ENCODE measurements at regions not wholly inside any gene's neighbourhood (a gene's known extent, or its start where the extent isn't known, plus 50 kb on each side); places are given as distances from the start of the nearest gene placed in this dataset.

DNA sequence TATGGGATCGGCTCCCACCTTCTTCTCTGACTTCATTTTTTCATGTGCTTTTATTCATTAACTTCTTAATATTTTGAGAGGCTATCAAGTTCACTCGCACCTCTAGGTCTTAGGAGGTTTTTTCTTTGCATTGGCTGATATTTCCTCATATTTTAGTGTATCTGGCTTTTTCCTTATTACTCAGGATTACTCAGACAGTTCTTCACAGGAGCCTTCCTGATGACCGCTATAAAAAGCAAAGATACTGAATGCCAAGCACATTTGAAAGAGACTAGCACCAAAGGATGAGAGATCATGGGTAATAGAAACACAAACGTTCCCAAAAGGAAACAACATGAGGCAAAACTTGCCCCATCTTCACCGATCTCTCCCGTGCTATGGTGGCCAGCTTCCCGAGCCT, 409.2 kb upstream of the KLF6 start:
- Histone ChIP-seq H3K36me3 (ENCODE audit: insufficient read depth, low read length) (no peaks in the 10 kb centered on the region), H3K4me3 (ENCODE audit: low read length) (no peak overlapping the region), H3K27me3 (ENCODE audit: control insufficient read depth, insufficient read depth, low read length) (no peaks in the 10 kb centered on the region), H3K4me2 (ENCODE audit: low read length) (no peak overlapping the region), H3K9ac (ENCODE audit: low read depth, low read length) (no peak overlapping the region), H3K4me1 (ENCODE audit: control insufficient read depth, insufficient read depth, low read length) (no peaks in the 10 kb centered on the region), H3K9me3 (replicated peaks; ENCODE audit: low read length) (no peaks in the 10 kb centered on the region)

DNA sequence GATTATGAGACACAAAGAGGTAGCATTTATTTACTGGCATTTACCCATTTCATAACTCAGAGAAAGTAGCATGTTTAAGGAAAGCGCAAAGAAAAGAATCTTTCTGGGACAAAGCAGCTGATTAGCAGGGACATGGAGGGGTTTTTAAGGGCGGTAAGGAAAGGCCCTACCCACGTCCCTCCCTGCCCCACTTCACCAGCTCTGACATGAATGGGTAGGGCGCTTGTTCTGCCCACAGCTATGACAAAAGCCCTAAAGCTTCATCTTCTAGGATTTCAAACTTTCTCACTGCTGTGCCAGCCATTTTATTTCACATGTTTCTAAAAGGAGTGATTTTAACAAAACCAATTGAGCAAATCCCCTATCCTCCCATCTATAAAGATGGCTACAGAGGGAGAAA, 406.9 kb upstream of the KLF6 start:
- no peak overlapping the region for H3K9ac ChIP-seq (ENCODE audit: low read depth, low read length)
- H3K4me1 ChIP-seq (ENCODE audit: control insufficient read depth, insufficient read depth, low read length) = no peaks in the 10 kb centered on the region
- no peak overlapping the region for H3K4me3 ChIP-seq (ENCODE audit: low read length)
- H3K36me3 ChIP-seq (ENCODE audit: insufficient read depth, low read length) = no peaks in the 10 kb centered on the region
- no peaks in the 10 kb centered on the region for H3K27me3 ChIP-seq (ENCODE audit: control insufficient read depth, insufficient read depth, low read length)
- no peaks in the 10 kb centered on the region for H3K9me3 ChIP-seq (replicated peaks; ENCODE audit: low read length)
- no peak overlapping the region for H3K4me2 ChIP-seq (ENCODE audit: low read length)

DNA sequence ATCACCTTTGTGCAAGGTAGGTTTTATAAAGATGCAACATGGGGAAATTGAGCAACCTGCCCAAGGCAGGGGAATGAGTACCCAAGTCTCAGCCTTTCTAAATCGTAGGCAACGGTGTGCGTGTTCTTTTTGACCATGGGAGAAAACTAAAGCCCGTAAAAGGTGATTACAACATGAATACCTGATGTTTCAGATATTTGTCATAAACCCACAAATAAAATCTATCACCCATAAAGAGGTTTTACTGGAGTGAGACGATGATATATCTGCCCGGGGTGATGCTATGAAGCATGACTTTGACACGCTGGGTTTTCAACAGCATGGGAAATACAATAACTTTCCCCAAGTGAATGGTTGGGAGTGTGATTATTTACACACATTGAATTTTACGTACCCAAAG, 406.3 kb upstream of the KLF6 start:
- Histone ChIP-seq H3K4me2 (ENCODE audit: low read length) (no peak overlapping the region), H3K27me3 (ENCODE audit: control insufficient read depth, insufficient read depth, low read length) (no peaks in the 10 kb centered on the region), H3K9ac (ENCODE audit: low read depth, low read length) (no peak overlapping the region), H3K4me3 (ENCODE audit: low read length) (no peak overlapping the region), H3K36me3 (ENCODE audit: insufficient read depth, low read length) (no peaks in the 10 kb centered on the region), H3K9me3 (replicated peaks; ENCODE audit: low read length) (no peaks in the 10 kb centered on the region), H3K4me1 (ENCODE audit: control insufficient read depth, insufficient read depth, low read length) (no peaks in the 10 kb centered on the region)

DNA sequence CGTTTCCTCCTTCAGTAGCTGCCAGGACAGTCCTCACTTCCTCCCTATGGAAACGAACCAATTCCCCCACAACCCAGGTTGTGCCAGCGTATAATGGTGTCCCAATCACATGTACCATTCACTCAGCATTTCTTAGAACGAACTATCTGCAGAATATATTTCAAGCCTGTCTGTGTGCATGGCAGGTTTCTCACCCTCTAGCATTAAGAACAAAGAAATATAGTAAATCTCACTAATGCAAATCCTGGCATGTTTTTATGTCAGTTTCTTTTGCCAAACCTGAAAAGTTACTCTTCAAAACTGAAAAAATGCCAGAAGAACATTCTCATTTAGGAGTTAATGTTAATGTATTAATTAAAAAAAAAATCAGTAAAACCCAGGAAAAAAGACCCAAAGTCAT, 405.9 kb upstream of the KLF6 start:
- Histone ChIP-seq H3K9ac (ENCODE audit: low read depth, low read length) (no peak overlapping the region), H3K36me3 (ENCODE audit: insufficient read depth, low read length) (no peaks in the 10 kb centered on the region), H3K4me1 (ENCODE audit: control insufficient read depth, insufficient read depth, low read length) (no peaks in the 10 kb centered on the region), H3K4me2 (ENCODE audit: low read length) (no peak overlapping the region), H3K9me3 (replicated peaks; ENCODE audit: low read length) (no peaks in the 10 kb centered on the region), H3K27me3 (ENCODE audit: control insufficient read depth, insufficient read depth, low read length) (no peaks in the 10 kb centered on the region), H3K4me3 (ENCODE audit: low read length) (no peak overlapping the region)

DNA sequence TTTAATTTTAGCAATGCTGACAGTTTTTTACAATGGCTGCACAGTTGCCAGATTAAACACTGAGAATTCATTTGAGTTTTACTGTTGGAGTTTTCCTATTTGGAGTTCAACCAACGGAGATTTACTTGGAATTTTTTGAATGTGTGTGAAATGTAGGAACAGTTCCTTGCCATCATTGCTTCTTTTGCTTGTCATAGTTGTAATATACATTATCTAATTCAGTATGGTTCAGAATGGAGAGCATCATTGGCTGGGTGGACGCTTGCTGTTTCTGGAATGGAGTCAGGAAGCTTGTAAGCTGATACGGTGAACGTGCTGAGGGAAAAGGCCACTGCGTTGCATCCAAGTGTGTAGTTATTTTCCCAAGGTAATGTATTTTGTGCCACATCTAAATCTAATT, 404.3 kb upstream of the KLF6 start:
- H3K4me3 ChIP-seq (ENCODE audit: low read length) = no peak overlapping the region
- no peaks in the 10 kb centered on the region for H3K27me3 ChIP-seq (ENCODE audit: control insufficient read depth, insufficient read depth, low read length)
- H3K9ac ChIP-seq (ENCODE audit: low read depth, low read length) = no peak overlapping the region
- H3K9me3 ChIP-seq (replicated peaks; ENCODE audit: low read length) = no peaks in the 10 kb centered on the region
- H3K4me1 ChIP-seq (ENCODE audit: control insufficient read depth, insufficient read depth, low read length) = no peaks in the 10 kb centered on the region
- H3K36me3 ChIP-seq (ENCODE audit: insufficient read depth, low read length) = no peaks in the 10 kb centered on the region
- no peak overlapping the region for H3K4me2 ChIP-seq (ENCODE audit: low read length)

DNA sequence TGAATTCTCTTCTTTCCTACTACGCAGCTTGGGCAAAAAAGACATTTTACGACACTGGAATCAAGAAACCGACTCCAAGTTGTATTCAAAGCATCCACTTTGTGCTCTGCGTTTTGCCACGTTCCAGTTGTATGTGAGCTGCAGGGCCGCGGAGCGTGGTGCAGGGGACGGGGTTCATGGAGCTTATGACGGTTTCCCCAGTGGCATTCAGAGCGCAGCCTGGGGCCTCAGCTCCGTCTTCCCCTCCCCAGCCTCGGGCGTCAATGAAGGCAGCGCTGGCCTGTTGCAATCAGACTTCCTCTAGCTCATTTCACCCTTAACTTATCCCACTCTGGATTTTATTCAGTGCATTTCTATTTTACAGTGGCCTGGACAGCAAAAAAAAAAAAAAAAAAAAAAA, 403.4 kb upstream of the KLF6 start:
- H3K36me3 ChIP-seq (ENCODE audit: insufficient read depth, low read length) = no peaks in the 10 kb centered on the region
- H3K4me2 ChIP-seq (ENCODE audit: low read length) = no peak overlapping the region
- no peak overlapping the region for H3K4me3 ChIP-seq (ENCODE audit: low read length)
- no peak overlapping the region for H3K9ac ChIP-seq (ENCODE audit: low read depth, low read length)
- no peaks in the 10 kb centered on the region for H3K9me3 ChIP-seq (replicated peaks; ENCODE audit: low read length)
- no peaks in the 10 kb centered on the region for H3K27me3 ChIP-seq (ENCODE audit: control insufficient read depth, insufficient read depth, low read length)
- no peaks in the 10 kb centered on the region for H3K4me1 ChIP-seq (ENCODE audit: control insufficient read depth, insufficient read depth, low read length)

GRCh38 chr10:4186849-4187540, 402.0 kb upstream of the KLF6 start:
- Histone ChIP-seq H3K4me3 (ENCODE audit: low read length) (no peak overlapping the region), H3K9me3 (replicated peaks; ENCODE audit: low read length) (no peaks in the 10 kb centered on the region), H3K27me3 (ENCODE audit: control insufficient read depth, insufficient read depth, low read length) (no peaks in the 10 kb centered on the region), H3K36me3 (ENCODE audit: insufficient read depth, low read length) (no peaks in the 10 kb centered on the region), H3K4me1 (ENCODE audit: control insufficient read depth, insufficient read depth, low read length) (no peaks in the 10 kb centered on the region), H3K4me2 (ENCODE audit: low read length) (no peak overlapping the region), H3K9ac (ENCODE audit: low read depth, low read length) (no peak overlapping the region)

GRCh38 chr10:4183761-4184261, 398.8 kb upstream of the KLF6 start:
- H3K4me2 ChIP-seq (ENCODE audit: low read length) = no peak overlapping the region
- H3K9ac ChIP-seq (ENCODE audit: low read depth, low read length) = no peak overlapping the region
- H3K36me3 ChIP-seq (ENCODE audit: insufficient read depth, low read length) = no peaks in the 10 kb centered on the region
- no peak overlapping the region for H3K4me3 ChIP-seq (ENCODE audit: low read length)
- H3K9me3 ChIP-seq (replicated peaks; ENCODE audit: low read length) = no peaks in the 10 kb centered on the region
- H3K27me3 ChIP-seq (ENCODE audit: control insufficient read depth, insufficient read depth, low read length) = no peaks in the 10 kb centered on the region
- H3K4me1 ChIP-seq (ENCODE audit: control insufficient read depth, insufficient read depth, low read length) = no peaks in the 10 kb centered on the region

DNA sequence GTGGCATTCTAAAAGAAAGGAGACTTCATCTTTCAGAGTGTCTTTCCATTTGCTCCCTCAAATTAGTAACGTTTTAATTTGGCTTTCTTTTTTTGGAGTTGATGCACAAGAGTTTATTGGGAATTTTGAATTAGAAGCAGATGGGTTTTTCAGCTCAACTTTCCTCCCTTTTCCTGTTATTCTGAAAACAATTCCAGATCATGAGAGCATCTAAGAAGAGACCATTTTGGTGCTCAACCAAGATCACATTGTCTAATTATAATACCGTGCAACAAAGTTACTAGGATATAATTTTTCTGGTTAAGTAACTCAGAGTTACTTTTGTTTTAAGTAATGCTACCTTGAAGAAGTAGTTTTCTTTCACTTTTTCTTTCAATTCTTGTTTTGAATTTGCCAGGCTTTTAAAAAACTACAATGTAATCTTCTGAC, 396.6 kb upstream of the KLF6 start:
- no peaks in the 10 kb centered on the region for H3K27me3 ChIP-seq (ENCODE audit: control insufficient read depth, insufficient read depth, low read length)
- H3K4me1 ChIP-seq (ENCODE audit: control insufficient read depth, insufficient read depth, low read length) = no peaks in the 10 kb centered on the region
- H3K9me3 ChIP-seq (replicated peaks; ENCODE audit: low read length) = no peaks in the 10 kb centered on the region
- H3K9ac ChIP-seq (ENCODE audit: low read depth, low read length) = peak overlapping the region; percentile 7
- no peak overlapping the region for H3K4me3 ChIP-seq (ENCODE audit: low read length)
- H3K36me3 ChIP-seq (ENCODE audit: insufficient read depth, low read length) = no peaks in the 10 kb centered on the region
- peak overlapping the region; percentile 28 for H3K4me2 ChIP-seq (ENCODE audit: low read length)

- no peak overlapping the region for H3K4me3 ChIP-seq (ENCODE audit: low read length)
- H3K27me3 ChIP-seq (ENCODE audit: control insufficient read depth, insufficient read depth, low read length) = no peaks in the 10 kb centered on the region
- no peaks in the 10 kb centered on the region for H3K36me3 ChIP-seq (ENCODE audit: insufficient read depth, low read length)
- peaks cover 4% of the 10 kb centered on the region for H3K4me1 ChIP-seq (ENCODE audit: control insufficient read depth, insufficient read depth, low read length)
- H3K9me3 ChIP-seq (replicated peaks; ENCODE audit: low read length) = no peaks in the 10 kb centered on the region
- H3K4me2 ChIP-seq (ENCODE audit: low read length) = peak overlapping the region; percentile 28
- peak overlapping the region; percentile 7 for H3K9ac ChIP-seq (ENCODE audit: low read depth, low read length)
These were observed 396.1 kb upstream of the KLF6 start for GRCh38 chr10:4181081-4181480.

DNA sequence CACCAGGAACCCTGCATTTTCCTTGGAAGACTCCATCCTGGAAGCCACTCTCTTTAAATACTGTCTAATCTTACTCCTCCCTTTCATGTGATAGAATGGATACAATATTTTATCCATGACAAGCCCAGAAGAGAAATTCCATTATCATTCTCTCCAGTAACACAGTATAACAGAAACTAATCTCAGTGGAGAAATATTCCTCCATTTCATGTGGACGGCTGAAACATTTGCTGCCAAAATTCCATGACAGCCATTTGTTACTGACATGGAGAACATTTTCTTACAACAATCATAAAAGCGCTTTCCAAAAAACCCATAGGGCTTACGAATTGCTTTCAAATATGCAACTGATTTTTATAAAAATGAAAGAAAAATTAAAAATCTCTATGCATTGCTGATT, 392.8 kb upstream of the KLF6 start:
- peaks cover 9% of the 10 kb centered on the region for H3K4me1 ChIP-seq (ENCODE audit: control insufficient read depth, insufficient read depth, low read length)
- no peak overlapping the region for H3K9ac ChIP-seq (ENCODE audit: low read depth, low read length)
- no peaks in the 10 kb centered on the region for H3K9me3 ChIP-seq (replicated peaks; ENCODE audit: low read length)
- no peak overlapping the region for H3K4me3 ChIP-seq (ENCODE audit: low read length)
- H3K36me3 ChIP-seq (ENCODE audit: insufficient read depth, low read length) = no peaks in the 10 kb centered on the region
- H3K4me2 ChIP-seq (ENCODE audit: low read length) = no peak overlapping the region
- no peaks in the 10 kb centered on the region for H3K27me3 ChIP-seq (ENCODE audit: control insufficient read depth, insufficient read depth, low read length)

DNA sequence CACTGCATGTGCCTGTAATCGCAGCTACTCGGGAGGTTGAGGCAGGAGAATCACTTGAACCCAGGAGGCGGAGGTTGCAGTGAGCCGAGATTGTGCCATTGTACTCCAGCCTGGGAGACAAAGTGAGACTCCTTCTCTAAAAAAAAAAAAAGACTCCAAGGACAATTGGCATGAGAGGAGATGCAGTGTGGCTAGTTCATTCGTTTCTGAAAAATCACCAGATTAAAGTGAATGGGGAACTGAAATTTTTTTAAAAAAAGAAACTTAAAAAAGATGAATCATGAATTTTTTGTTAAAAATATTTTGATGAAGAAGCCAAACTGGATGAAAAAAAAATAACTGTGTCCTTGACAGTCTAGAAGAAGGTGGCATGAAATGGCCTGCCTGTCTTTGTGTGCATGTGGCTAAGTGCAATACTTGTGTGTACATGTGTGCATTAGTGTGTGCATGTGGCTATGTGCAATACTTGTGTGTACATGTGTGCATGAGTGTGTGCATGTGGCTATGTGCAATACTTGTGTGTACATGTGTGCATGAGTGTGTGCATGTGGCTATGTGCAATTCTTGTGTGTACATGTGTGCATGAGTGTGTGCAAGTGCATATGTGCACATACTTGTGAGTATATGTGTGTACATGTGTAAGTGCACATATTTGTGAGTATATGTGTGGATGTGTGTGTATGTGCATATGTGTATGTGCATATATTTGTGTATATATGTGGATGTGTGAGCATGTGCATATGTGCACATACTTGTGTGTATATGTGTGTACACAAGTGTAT, 391.7 kb upstream of the KLF6 start:
- Histone ChIP-seq H3K4me3 (ENCODE audit: low read length) (no peak overlapping the region), H3K4me1 (ENCODE audit: control insufficient read depth, insufficient read depth, low read length) (peaks cover 9% of the 10 kb centered on the region), H3K4me2 (ENCODE audit: low read length) (no peak overlapping the region), H3K9ac (ENCODE audit: low read depth, low read length) (no peak overlapping the region), H3K27me3 (ENCODE audit: control insufficient read depth, insufficient read depth, low read length) (no peaks in the 10 kb centered on the region), H3K36me3 (ENCODE audit: insufficient read depth, low read length) (no peaks in the 10 kb centered on the region), H3K9me3 (replicated peaks; ENCODE audit: low read length) (no peaks in the 10 kb centered on the region)

Data from skeletal muscle satellite cell (primary cell).